Neural progenitor cell (in vitro differentiated cells): ENCODE measurements at regions not wholly inside any gene's neighbourhood (a gene's known extent, or its start where the extent isn't known, plus 50 kb on each side); places are given as distances from the start of the nearest gene placed in this dataset.

ENCODE experiments used
- EZH2 ChIP-seq: fragments of 200-600 bp; sonication (generic); IDR thresholded peaks from 2 replicates; pipeline ENCODE4 v1.6.1; 2017; ENCODE audit warnings: antibody characterized with exemption, mild to moderate bottlenecking, moderate library complexity
- EZH2phosphoT487 ChIP-seq: fragments of 200-600 bp; sonication (generic); IDR thresholded peaks from 2 replicates; pipeline ENCODE4 v1.6.1; 2017; ENCODE audit warnings: antibody characterized with exemption
- TF ChIP-seq, protein P1 (sequence below): fragments of 200-600 bp; sonication (generic); IDR thresholded peaks from 2 replicates; pipeline ENCODE4 v1.5.1; 2017; ENCODE audit warnings: antibody characterized with exemption, mild to moderate bottlenecking

DNA sequence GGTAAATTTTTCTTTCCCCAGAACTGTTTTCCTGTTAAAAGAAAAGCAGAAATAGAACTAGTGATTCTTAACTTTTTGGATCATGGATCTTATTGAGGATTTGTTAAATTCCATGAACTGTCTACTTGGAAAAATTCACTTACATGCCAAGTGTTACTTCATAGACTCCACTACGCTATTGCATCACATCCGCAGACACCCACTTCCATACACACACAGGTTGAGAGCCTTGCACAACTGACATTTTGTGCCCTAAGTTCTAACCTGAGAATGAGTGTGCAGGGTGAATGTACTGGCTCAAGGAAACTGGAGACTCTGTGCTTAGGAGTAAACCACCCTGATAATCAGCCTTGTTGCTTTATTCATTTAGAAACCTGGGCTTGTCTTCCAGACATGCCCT lies 250.5 kb upstream of the EDA2R start:
- TF ChIP-seq, protein P1, sequence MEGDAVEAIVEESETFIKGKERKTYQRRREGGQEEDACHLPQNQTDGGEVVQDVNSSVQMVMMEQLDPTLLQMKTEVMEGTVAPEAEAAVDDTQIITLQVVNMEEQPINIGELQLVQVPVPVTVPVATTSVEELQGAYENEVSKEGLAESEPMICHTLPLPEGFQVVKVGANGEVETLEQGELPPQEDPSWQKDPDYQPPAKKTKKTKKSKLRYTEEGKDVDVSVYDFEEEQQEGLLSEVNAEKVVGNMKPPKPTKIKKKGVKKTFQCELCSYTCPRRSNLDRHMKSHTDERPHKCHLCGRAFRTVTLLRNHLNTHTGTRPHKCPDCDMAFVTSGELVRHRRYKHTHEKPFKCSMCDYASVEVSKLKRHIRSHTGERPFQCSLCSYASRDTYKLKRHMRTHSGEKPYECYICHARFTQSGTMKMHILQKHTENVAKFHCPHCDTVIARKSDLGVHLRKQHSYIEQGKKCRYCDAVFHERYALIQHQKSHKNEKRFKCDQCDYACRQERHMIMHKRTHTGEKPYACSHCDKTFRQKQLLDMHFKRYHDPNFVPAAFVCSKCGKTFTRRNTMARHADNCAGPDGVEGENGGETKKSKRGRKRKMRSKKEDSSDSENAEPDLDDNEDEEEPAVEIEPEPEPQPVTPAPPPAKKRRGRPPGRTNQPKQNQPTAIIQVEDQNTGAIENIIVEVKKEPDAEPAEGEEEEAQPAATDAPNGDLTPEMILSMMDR: no peak
- TF ChIP-seq EZH2 (no peak), EZH2phosphoT487 (no peak)
